Choroid plexus epithelial cell (primary cell): ENCODE measurements at regions not wholly inside any gene's neighbourhood (a gene's known extent, or its start where the extent isn't known, plus 50 kb on each side); places are given as distances from the start of the nearest gene placed in this dataset.

Experiments
- DNase-seq: peaks from one replicate; pipeline ENCODE4 v3.0.0-alpha.2; 2010; ENCODE audit warnings: low read depth
- H3K4me3 ChIP-seq: 2 replicates; pipeline ENCODE4 v1.5.1; 2011; ENCODE audit warnings: low read depth, mild to moderate bottlenecking, control low read depth, low read length, moderate library complexity
- TF ChIP-seq, protein P1 (sequence below): conservative IDR thresholded peaks from 2 replicates; pipeline ENCODE4 v1.5.1; 2011; ENCODE audit warnings: low read depth, mild to moderate bottlenecking, control low read depth, inconsistent platforms, low read length, moderate library complexity

- TF ChIP-seq, protein P1, sequence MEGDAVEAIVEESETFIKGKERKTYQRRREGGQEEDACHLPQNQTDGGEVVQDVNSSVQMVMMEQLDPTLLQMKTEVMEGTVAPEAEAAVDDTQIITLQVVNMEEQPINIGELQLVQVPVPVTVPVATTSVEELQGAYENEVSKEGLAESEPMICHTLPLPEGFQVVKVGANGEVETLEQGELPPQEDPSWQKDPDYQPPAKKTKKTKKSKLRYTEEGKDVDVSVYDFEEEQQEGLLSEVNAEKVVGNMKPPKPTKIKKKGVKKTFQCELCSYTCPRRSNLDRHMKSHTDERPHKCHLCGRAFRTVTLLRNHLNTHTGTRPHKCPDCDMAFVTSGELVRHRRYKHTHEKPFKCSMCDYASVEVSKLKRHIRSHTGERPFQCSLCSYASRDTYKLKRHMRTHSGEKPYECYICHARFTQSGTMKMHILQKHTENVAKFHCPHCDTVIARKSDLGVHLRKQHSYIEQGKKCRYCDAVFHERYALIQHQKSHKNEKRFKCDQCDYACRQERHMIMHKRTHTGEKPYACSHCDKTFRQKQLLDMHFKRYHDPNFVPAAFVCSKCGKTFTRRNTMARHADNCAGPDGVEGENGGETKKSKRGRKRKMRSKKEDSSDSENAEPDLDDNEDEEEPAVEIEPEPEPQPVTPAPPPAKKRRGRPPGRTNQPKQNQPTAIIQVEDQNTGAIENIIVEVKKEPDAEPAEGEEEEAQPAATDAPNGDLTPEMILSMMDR = peak; percentile 25
- H3K4me3 ChIP-seq = no peak overlapping the region
- DNase-seq = peak; percentile 21
Observed at GRCh38 chr13:104900191-104900817, 1635.2 kb downstream of the EFNB2 start.

GRCh38 chr13:104898484-104898883 is 1637.0 kb downstream of the EFNB2 start:
- H3K4me3 ChIP-seq = no peak overlapping the region
- TF ChIP-seq, protein P1 = no peak
- no peak for DNase-seq

- DNase-seq = no peak
- H3K4me3 ChIP-seq = no peak overlapping the region
- TF ChIP-seq, protein P1 = no peak
Observed at GRCh38 chr13:104895521-104895920, 1639.9 kb downstream of the EFNB2 start.

GRCh38 chr13:104875038-104875754 is 1660.3 kb downstream of the EFNB2 start:
- DNase-seq = no peak
- TF ChIP-seq, protein P1 = no peak
- H3K4me3 ChIP-seq = no peak overlapping the region

DNA sequence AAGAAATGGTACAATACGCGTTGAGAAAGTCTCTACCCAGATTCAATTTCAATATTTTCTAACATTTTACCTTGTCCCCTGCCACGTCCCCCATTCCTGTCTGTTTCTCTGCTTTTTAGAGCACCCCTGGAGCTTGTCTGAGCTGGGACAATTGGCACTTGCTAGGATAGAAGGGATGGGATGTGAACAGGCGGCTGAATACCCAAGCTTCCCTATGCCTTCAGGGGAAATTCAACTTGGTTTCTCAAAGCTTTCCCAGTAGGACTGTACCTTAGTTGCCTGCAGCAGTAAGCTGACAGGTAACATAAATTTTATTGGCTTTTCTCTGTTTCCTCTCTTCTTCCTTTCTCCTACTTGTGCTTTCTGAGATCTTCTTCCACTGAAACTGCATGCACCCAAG is 1663.3 kb downstream of the EFNB2 start:
- TF ChIP-seq, protein P1 = no peak
- H3K4me3 ChIP-seq = no peak overlapping the region
- no peak for DNase-seq

DNA sequence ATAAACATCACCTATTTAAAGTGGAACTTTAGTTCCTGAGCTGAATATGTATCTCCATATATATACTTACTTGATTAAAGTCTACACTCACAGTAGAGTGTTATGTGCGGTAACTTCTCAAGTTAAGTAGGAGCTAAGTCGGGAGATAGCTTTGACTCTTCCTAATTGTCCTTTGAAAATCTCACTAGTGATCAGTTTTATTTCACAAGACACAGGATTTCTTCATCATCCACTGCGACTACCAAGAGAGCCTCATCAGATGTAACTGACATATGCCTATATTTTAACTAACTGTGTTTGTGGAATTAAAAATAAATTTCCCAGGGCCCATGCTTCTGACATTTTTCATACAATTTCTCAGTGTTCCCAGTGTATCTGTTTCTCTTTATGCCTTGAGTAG is 1664.0 kb downstream of the EFNB2 start:
- TF ChIP-seq, protein P1 = no peak
- no peak overlapping the region for H3K4me3 ChIP-seq
- no peak for DNase-seq

- peak; percentile 50 for DNase-seq
- TF ChIP-seq, protein P1 = no peak
Observed at GRCh38 chr13:104869501-104869900, 1666.0 kb downstream of the EFNB2 start.

More at GRCh38 chr13:104869501-104869900, 1666.0 kb downstream of the EFNB2 start:
- no peak overlapping the region for H3K4me3 ChIP-seq
